HepG2 (cell line): ENCODE measurements at regions not wholly inside any gene's neighbourhood (a gene's known extent, or its start where the extent isn't known, plus 50 kb on each side); places are given as distances from the start of the nearest gene placed in this dataset.

Source experiments
- ATAC-seq: fragments of 200-7000 bp; cut with Tn5 transposase; 3 replicates; pipeline ENCODE4 v1.9.1; 2020; ENCODE audit warnings: mild to moderate bottlenecking, moderate library complexity
- BruUV-seq: library from RNA; stranded (reverse); fragments of 400-500 nt; replicated peaks from 2 replicates; lab custom pipeline; 2021; lab: Mats Ljungman, UMichigan
- CTCF ChIA-PET: fragments of 300-600 bp; formaldehyde crosslinking; extraction: SDS; loops from one replicate; lab custom pipeline; 2021; ENCODE audit warnings: low total read pairs, inconsistent platforms, low intra/inter-chr PET ratio; lab: Yijun Ruan, JAX
- POLR2A ChIA-PET: fragments of 350-600 bp; sonication (Branson Sonifier 250); formaldehyde crosslinking; loops from one replicate; lab custom pipeline; 2020; ENCODE audit warnings: antibody characterized with exemption, inconsistent platforms; lab: Yijun Ruan, JAX
- DNase-seq: peaks from one replicate; pipeline ENCODE4 v3.0.0-alpha.2; 2015; ENCODE audit warnings: low spot score
- FAIRE-seq: peaks from 3 replicates; lab custom pipeline; 2011; peaks lifted over from hg19 to GRCh38; lab: Jason Lieb, UNC
- H2AFZ ChIP-seq: one replicate; pipeline ENCODE4 v1.6.1; 2011; ENCODE audit warnings: low read length, inconsistent platforms
- H3K27ac ChIP-seq: fragments of 300-600 bp; 3 replicates; pipeline ENCODE4 v1.8.0; 2011; ENCODE audit warnings: mixed run types, mild to moderate bottlenecking, mixed read lengths, low read length, inconsistent platforms; ENCODE audit not compliant: insufficient read depth; ENCODE audit errors: extremely low read length
- H3K27me3 ChIP-seq, 2 experiments: fragments of 200-600 bp in 1 of 2; 2 replicates in 1 of 2; 3 replicates in 1 of 2; pipeline versions ENCODE4 v1.6.0 to v1.8.0; 2011; ENCODE audit warnings: low read length in 2 of 2, mild to moderate bottlenecking in 2 of 2, moderate library complexity in 2 of 2, inconsistent platforms in 1 of 2; ENCODE audit not compliant: insufficient read depth in 2 of 2, control insufficient read depth in 1 of 2
- H3K36me3 ChIP-seq, 2 experiments: fragments of 200-600 bp in 1 of 2; replicated peaks in 1 of 2; 2 replicates in 1 of 2; 3 replicates in 1 of 2; pipeline versions ENCODE4 v1.5.1 to v1.8.0; 2011; ENCODE audit warnings: low read length in 2 of 2, inconsistent platforms in 1 of 2; ENCODE audit not compliant: insufficient read depth in 2 of 2, control insufficient read depth in 1 of 2
- H3K4me1 ChIP-seq: 2 replicates; pipeline ENCODE4 v1.5.1; 2012; ENCODE audit warnings: low read length, inconsistent platforms; ENCODE audit not compliant: insufficient read depth
- H3K4me2 ChIP-seq: 2 replicates; pipeline ENCODE4 v1.6.0; 2011; ENCODE audit warnings: low read depth, low read length, inconsistent platforms
- H3K4me3 ChIP-seq, 3 experiments: fragments of 200-600 bp in 1 of 3; sonication (generic), shearing (Covaris generic) in 1 of 3; replicated peaks in 1 of 3; 2 replicates each; pipeline ENCODE4 v1.5.1; 2011 to 2016; ENCODE audit warnings: low read length in 3 of 3, inconsistent platforms in 2 of 3, low read depth in 2 of 3, mild to moderate bottlenecking in 2 of 3, control low read depth in 1 of 3, mixed read lengths in 1 of 3; ENCODE audit not compliant: insufficient read depth in 1 of 3
- H3K79me2 ChIP-seq: one replicate; pipeline ENCODE4 v1.6.1; 2011; ENCODE audit warnings: low read length, inconsistent platforms; ENCODE audit not compliant: insufficient read depth
- H3K9ac ChIP-seq: 2 replicates; pipeline ENCODE4 v1.6.0; 2011; ENCODE audit warnings: mild to moderate bottlenecking, low read depth, low read length, inconsistent platforms; ENCODE audit not compliant: insufficient read depth
- H3K9me3 ChIP-seq: 2 replicates; pipeline ENCODE4 v1.5.1; 2012; ENCODE audit warnings: mild to moderate bottlenecking, low read length
- H4K20me1 ChIP-seq: 2 replicates; pipeline ENCODE4 v1.6.0; 2011; ENCODE audit warnings: inconsistent platforms, mild to moderate bottlenecking, low read length, moderate library complexity; ENCODE audit not compliant: insufficient read depth
- KDM5A ChIP-seq: fragments of 200-600 bp; sonication (generic); IDR thresholded peaks from 2 replicates; pipeline ENCODE4 v1.7.0; 2018; ENCODE audit warnings: antibody characterized with exemption, mild to moderate bottlenecking, low read length, borderline replicate concordance
- MAF1 ChIP-seq: sonication (generic); formaldehyde crosslinking; IDR thresholded peaks from 2 replicates; pipeline ENCODE4 v1.5.0; 2020; ENCODE audit warnings: missing genetic modification reagents, borderline replicate concordance
- MAFF ChIP-seq: IDR thresholded peaks from 2 replicates; pipeline ENCODE4 v1.6.1; 2011; ENCODE audit warnings: low read depth, low read length, improper control_type of control experiment
- MAFK ChIP-seq, 2 experiments: IDR thresholded peaks in 1 of 2; conservative IDR thresholded peaks in 1 of 2; 2 replicates each; pipeline ENCODE4 v1.6.1; 2011; ENCODE audit warnings: improper control_type of control experiment in 2 of 2, low read length in 2 of 2
- SMYD3 ChIP-seq: sonication (generic); formaldehyde crosslinking; IDR thresholded peaks from 2 replicates; pipeline ENCODE4 v1.8.1; 2023; ENCODE audit warnings: mild to moderate bottlenecking, missing genetic modification reagents
- ZNF816 ChIP-seq: sonication (generic); formaldehyde crosslinking; IDR thresholded peaks from 2 replicates; pipeline ENCODE4 v1.8.0; 2022; ENCODE audit warnings: missing genetic modification reagents, mild to moderate bottlenecking, borderline replicate concordance
- WGBS: methylation state at CpG from one replicate; pipeline ENCODE4 v1.1.6; 2017; ENCODE audit warnings: low lambda C conversion rate; 5-methylcytosine and 5-hydroxymethylcytosine counted together
- in situ Hi-C: cut with HindIII; loops from 2 replicates; pipeline ENCODE4 v1.10.0; 2017; ENCODE audit warnings: low pct_unique_long_range_greater_than_20kb; ENCODE audit not compliant: extremely low pct_ligation_motif_present
- intact Hi-C: fragments of 100-400 bp; cut with micrococcal nuclease; formaldehyde crosslinking; loops from one replicate; pipeline ENCODE4 v1.10.0; 2022; ENCODE audit not compliant: unreplicated experiment
- TF ChIP-seq, protein P1 (sequence below): sonication (generic); formaldehyde crosslinking; conservative IDR thresholded peaks from 2 replicates; pipeline ENCODE4 v1.4.0; 2020; ENCODE audit warnings: mild to moderate bottlenecking, missing genetic modification reagents, moderate library complexity

DNA sequence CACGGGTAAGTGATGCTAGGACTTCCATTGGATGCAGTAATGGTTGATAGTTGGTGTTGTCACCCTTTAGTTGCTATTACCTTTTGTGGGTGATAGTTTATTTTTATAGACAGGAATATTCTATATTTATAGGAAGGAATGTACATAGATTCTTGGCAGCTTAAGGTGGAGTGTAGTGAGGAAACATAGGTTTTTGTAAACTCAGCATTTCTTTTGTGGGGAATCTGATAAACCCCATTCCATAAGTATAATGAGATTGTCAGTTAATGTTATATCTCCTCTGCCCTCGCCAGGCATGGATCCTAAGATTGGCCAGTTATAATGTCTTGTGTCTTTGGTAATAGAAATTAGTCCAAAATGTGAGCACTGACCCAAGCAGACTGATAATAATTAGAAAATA is 262.7 kb downstream of the JRKL start:
- H3K9me3 ChIP-seq: no peaks in the 10 kb centered on the region
- no peaks in the 10 kb centered on the region for H4K20me1 ChIP-seq
- no peak overlapping the region for H3K9ac ChIP-seq
- no peak overlapping the region for H3K27ac ChIP-seq
- no peak for DNase-seq
- no TSS peak for BruUV-seq
- H3K4me3 ChIP-seq: no peak overlapping the region
- POLR2A ChIA-PET: no interaction called here
- 3% methylated on average over 2 of the region's 2 CpGs for WGBS
- H3K4me2 ChIP-seq: no peak overlapping the region
- TF ChIP-seq, protein P1, sequence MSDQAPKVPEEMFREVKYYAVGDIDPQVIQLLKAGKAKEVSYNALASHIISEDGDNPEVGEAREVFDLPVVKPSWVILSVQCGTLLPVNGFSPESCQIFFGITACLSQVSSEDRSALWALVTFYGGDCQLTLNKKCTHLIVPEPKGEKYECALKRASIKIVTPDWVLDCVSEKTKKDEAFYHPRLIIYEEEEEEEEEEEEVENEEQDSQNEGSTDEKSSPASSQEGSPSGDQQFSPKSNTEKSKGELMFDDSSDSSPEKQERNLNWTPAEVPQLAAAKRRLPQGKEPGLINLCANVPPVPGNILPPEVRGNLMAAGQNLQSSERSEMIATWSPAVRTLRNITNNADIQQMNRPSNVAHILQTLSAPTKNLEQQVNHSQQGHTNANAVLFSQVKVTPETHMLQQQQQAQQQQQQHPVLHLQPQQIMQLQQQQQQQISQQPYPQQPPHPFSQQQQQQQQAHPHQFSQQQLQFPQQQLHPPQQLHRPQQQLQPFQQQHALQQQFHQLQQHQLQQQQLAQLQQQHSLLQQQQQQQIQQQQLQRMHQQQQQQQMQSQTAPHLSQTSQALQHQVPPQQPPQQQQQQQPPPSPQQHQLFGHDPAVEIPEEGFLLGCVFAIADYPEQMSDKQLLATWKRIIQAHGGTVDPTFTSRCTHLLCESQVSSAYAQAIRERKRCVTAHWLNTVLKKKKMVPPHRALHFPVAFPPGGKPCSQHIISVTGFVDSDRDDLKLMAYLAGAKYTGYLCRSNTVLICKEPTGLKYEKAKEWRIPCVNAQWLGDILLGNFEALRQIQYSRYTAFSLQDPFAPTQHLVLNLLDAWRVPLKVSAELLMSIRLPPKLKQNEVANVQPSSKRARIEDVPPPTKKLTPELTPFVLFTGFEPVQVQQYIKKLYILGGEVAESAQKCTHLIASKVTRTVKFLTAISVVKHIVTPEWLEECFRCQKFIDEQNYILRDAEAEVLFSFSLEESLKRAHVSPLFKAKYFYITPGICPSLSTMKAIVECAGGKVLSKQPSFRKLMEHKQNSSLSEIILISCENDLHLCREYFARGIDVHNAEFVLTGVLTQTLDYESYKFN: no peak
- TF ChIP-seq MAFF (peak; percentile 80), SMYD3 (CRISPR knock-in tag) (no peak), ZNF816 (no peak), MAFK (conservative IDR thresholded peaks at IDR 0.05 in 1 of 2, IDR thresholded peaks at IDR 0.05 in 1 of 2; ENCODE audit: low read length in 2 of 2) (peak; percentile 65 to 88), MAF1 (CRISPR knock-in tag) (no peak), KDM5A (no peak)
- TF ChIP-seq, all 625 proteins: peak for 2
- ATAC-seq (no peak), FAIRE-seq (no peak)
- in situ Hi-C loops: no loop called here
- CTCF ChIA-PET: no interaction called here
- no peaks in the 10 kb centered on the region for H3K4me1 ChIP-seq
- intact Hi-C loops: no loop called here
- no peaks in the 10 kb centered on the region for H3K27me3 ChIP-seq
- no peaks in the 10 kb centered on the region for H3K36me3 ChIP-seq
- no peaks in the 10 kb centered on the region for H3K79me2 ChIP-seq
- H2AFZ ChIP-seq: no peak overlapping the region
